Ascending aorta (tissue), 2 donors: ENCODE measurements at regions not wholly inside any gene's neighbourhood (a gene's known extent, or its start where the extent isn't known, plus 50 kb on each side); places are given as distances from the start of the nearest gene placed in this dataset.

Experiments used
- DNase-seq, 2 donors: peaks; one replicate each; pipeline ENCODE4 v3.0.0-alpha.2; 2019; ENCODE audit warnings: low spot score in 2 of 2
- H3K27ac ChIP-seq, 2 donors: fragments of 200-600 bp; sonication (generic); one replicate each; pipeline ENCODE4 v1.5.1; 2016 to 2017; ENCODE audit warnings: mild to moderate bottlenecking in 1 of 2
- H3K27me3 ChIP-seq: fragments of 200-600 bp; sonication (generic); one replicate; pipeline ENCODE4 v1.5.1; 2017
- H3K36me3 ChIP-seq, 2 donors: fragments of 200-600 bp; sonication (generic); one replicate each; pipeline ENCODE4 v1.5.1; 2016
- H3K4me1 ChIP-seq, 2 donors: fragments of 200-600 bp; sonication (generic); one replicate each; pipeline ENCODE4 v1.5.1; 2016 to 2017; ENCODE audit warnings: mild to moderate bottlenecking in 1 of 2
- H3K4me3 ChIP-seq, 2 donors: fragments of 200-600 bp; sonication (generic); one replicate each; pipeline ENCODE4 v1.5.1; 2016 to 2017; ENCODE audit warnings: mild to moderate bottlenecking in 1 of 2
- H3K9me3 ChIP-seq, 2 donors: fragments of 200-600 bp; sonication (generic); one replicate each; pipeline ENCODE4 v1.5.1; 2016
- CTCF ChIP-seq, 3 experiments: fragments of 200-600 bp in 2 of 3; fragments of 450-650 bp in 1 of 3; sonication (generic) in 2 of 3; IDR thresholded peaks; one replicate each; pipeline ENCODE4 v1.5.1; 2016 to 2019; ENCODE audit warnings: antibody characterized with exemption in 3 of 3, mild to moderate bottlenecking in 1 of 3, moderate library complexity in 1 of 3
- intact Hi-C: fragments of 100-400 bp; cut with DNase I; formaldehyde crosslinking; loops from one replicate; pipeline ENCODE4 v1.15.1; 2023

- H3K9me3 ChIP-seq = no peaks in the 10 kb centered on the region
- H3K4me3 ChIP-seq = no peak overlapping the region
- intact Hi-C loops = no loop called here
- no peak overlapping the region for H3K27ac ChIP-seq
- DNase-seq = no peak
- H3K4me1 ChIP-seq = no peaks in the 10 kb centered on the region
- no peaks in the 10 kb centered on the region for H3K36me3 ChIP-seq
- TF ChIP-seq CTCF (IDR thresholded peaks at IDR 0.05) = no peak
- no peaks in the 10 kb centered on the region for H3K27me3 ChIP-seq
These were observed 1324.5 kb upstream of the PIK3C3 start for GRCh38 chr18:40630496-40630895.

GRCh38 chr18:40624959-40625358 lies 1330.1 kb upstream of the PIK3C3 start:
- no peak for TF ChIP-seq CTCF (IDR thresholded peaks at IDR 0.05)
- no peaks in the 10 kb centered on the region for H3K4me1 ChIP-seq
- H3K27me3 ChIP-seq = no peaks in the 10 kb centered on the region
- intact Hi-C loops = no loop called here
- H3K9me3 ChIP-seq = no peaks in the 10 kb centered on the region
- no peak overlapping the region for H3K27ac ChIP-seq
- DNase-seq = no peak
- no peaks in the 10 kb centered on the region for H3K36me3 ChIP-seq
- no peak overlapping the region for H3K4me3 ChIP-seq

- intact Hi-C loops = no loop called here
- Histone ChIP-seq H3K4me1 (no peaks in the 10 kb centered on the region), H3K4me3 (no peak overlapping the region), H3K36me3 (no peaks in the 10 kb centered on the region), H3K27me3 (no peaks in the 10 kb centered on the region), H3K9me3 (no peaks in the 10 kb centered on the region), H3K27ac (no peak overlapping the region)
- DNase-seq = no peak
- TF ChIP-seq CTCF (IDR thresholded peaks at IDR 0.05) = no peak
These were observed 1341.3 kb upstream of the PIK3C3 start for GRCh38 chr18:40613721-40614120.

DNA sequence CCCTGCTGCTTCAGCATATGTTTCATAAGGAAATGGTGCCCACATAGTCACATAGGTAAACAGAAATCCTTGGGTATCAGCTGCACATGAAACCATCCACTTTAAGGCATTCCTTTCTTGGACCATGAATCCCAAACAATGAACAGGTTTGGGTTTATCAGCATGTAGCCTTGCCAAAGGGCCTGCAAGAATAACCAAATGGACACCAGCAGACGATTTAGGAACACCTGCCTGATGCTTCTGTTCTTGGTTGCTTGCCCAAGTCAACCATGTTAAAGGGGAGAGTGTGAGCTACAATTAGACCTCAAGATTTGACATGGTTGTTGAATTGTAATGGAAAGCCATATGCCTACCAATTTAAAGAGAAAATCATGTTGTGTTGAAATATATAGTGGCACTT lies 1342.7 kb upstream of the PIK3C3 start:
- no peaks in the 10 kb centered on the region for H3K36me3 ChIP-seq
- DNase-seq = no peak
- no peaks in the 10 kb centered on the region for H3K4me1 ChIP-seq
- no peak for TF ChIP-seq CTCF (IDR thresholded peaks at IDR 0.05)
- H3K27ac ChIP-seq = no peak overlapping the region
- no peaks in the 10 kb centered on the region for H3K27me3 ChIP-seq
- intact Hi-C loops = no loop called here
- H3K9me3 ChIP-seq = no peaks in the 10 kb centered on the region
- H3K4me3 ChIP-seq = no peak overlapping the region

GRCh38 chr18:40608226-40608625 lies 1346.8 kb upstream of the PIK3C3 start:
- no peak for DNase-seq
- no peaks in the 10 kb centered on the region for H3K27me3 ChIP-seq
- H3K4me3 ChIP-seq = no peak overlapping the region
- TF ChIP-seq CTCF (IDR thresholded peaks at IDR 0.05) = no peak
- intact Hi-C loops = no loop called here
- H3K4me1 ChIP-seq = no peaks in the 10 kb centered on the region
- H3K9me3 ChIP-seq = no peaks in the 10 kb centered on the region
- no peak overlapping the region for H3K27ac ChIP-seq
- H3K36me3 ChIP-seq = no peaks in the 10 kb centered on the region

- intact Hi-C loops = no loop called here
- Histone ChIP-seq H3K27ac (no peak overlapping the region), H3K9me3 (no peaks in the 10 kb centered on the region), H3K36me3 (no peaks in the 10 kb centered on the region), H3K4me1 (no peaks in the 10 kb centered on the region), H3K4me3 (no peak overlapping the region), H3K27me3 (no peaks in the 10 kb centered on the region)
- DNase-seq = no peak
- TF ChIP-seq CTCF (IDR thresholded peaks at IDR 0.05) = no peak
These were observed 1347.4 kb upstream of the PIK3C3 start for GRCh38 chr18:40607542-40608148.
